ENCODE measurements at regions not wholly inside any gene's neighbourhood (a gene's known extent, or its start where the extent isn't known, plus 50 kb on each side); places are given as distances from the start of the nearest gene placed in this dataset.

GRCh38 chr20:7262803-7263202 is 495.3 kb downstream of the BMP2 start:
- intact Hi-C loops (cut with DNase I; ENCODE audit: low total_unique reads): no loop called here
- Histone ChIP-seq H3K4me1 (no peaks in the 10 kb centered on the region), H3K4me3 (no peak overlapping the region), H3K27ac (no peak overlapping the region), H3K27me3 (no peaks in the 10 kb centered on the region), H3K9me3 (no peaks in the 10 kb centered on the region), H3K36me3 (no peaks in the 10 kb centered on the region)
- no peak for DNase-seq
- TF ChIP-seq POLR2A (IDR thresholded peaks at IDR 0.05): no peak
- no peak for TF ChIP-seq CTCF (IDR thresholded peaks at IDR 0.05)

GRCh38 chr20:7264137-7264536 is 496.7 kb downstream of the BMP2 start:
- Histone ChIP-seq H3K4me3 (no peak overlapping the region), H3K27ac (no peak overlapping the region), H3K9me3 (no peaks in the 10 kb centered on the region), H3K36me3 (no peaks in the 10 kb centered on the region), H3K27me3 (no peaks in the 10 kb centered on the region), H3K4me1 (no peaks in the 10 kb centered on the region)
- TF ChIP-seq POLR2A (IDR thresholded peaks at IDR 0.05) (no peak), CTCF (IDR thresholded peaks at IDR 0.05) (no peak)
- intact Hi-C loops (cut with DNase I; ENCODE audit: low total_unique reads): no loop called here
- DNase-seq: no peak

GRCh38 chr20:7269452-7269851 is 502.0 kb downstream of the BMP2 start:
- Histone ChIP-seq H3K9me3 (no peaks in the 10 kb centered on the region), H3K4me3 (no peak overlapping the region), H3K27me3 (no peaks in the 10 kb centered on the region), H3K36me3 (no peaks in the 10 kb centered on the region), H3K4me1 (no peaks in the 10 kb centered on the region), H3K27ac (no peak overlapping the region)
- intact Hi-C loops (cut with DNase I; ENCODE audit: low total_unique reads): no loop called here
- DNase-seq: no peak
- TF ChIP-seq POLR2A (IDR thresholded peaks at IDR 0.05) (no peak), CTCF (IDR thresholded peaks at IDR 0.05) (no peak)

GRCh38 chr20:7272512-7272911 is 505.0 kb downstream of the BMP2 start:
- intact Hi-C loops (cut with DNase I; ENCODE audit: low total_unique reads): no loop called here
- no peak for DNase-seq
- Histone ChIP-seq H3K36me3 (no peaks in the 10 kb centered on the region), H3K27ac (no peak overlapping the region), H3K9me3 (no peaks in the 10 kb centered on the region), H3K4me3 (no peak overlapping the region), H3K4me1 (no peaks in the 10 kb centered on the region), H3K27me3 (no peaks in the 10 kb centered on the region)
- TF ChIP-seq CTCF (IDR thresholded peaks at IDR 0.05): no peak
- no peak for TF ChIP-seq POLR2A (IDR thresholded peaks at IDR 0.05)

- H3K27me3 ChIP-seq: no peaks in the 10 kb centered on the region
- no peaks in the 10 kb centered on the region for H3K4me1 ChIP-seq
- no peak for DNase-seq
Observed at GRCh38 chr20:7274870-7275269, 507.4 kb downstream of the BMP2 start.

More at GRCh38 chr20:7274870-7275269, 507.4 kb downstream of the BMP2 start:
- H3K36me3 ChIP-seq: no peaks in the 10 kb centered on the region
- no peaks in the 10 kb centered on the region for H3K9me3 ChIP-seq
- TF ChIP-seq POLR2A (IDR thresholded peaks at IDR 0.05): no peak
- TF ChIP-seq CTCF (IDR thresholded peaks at IDR 0.05): no peak
- no peak overlapping the region for H3K4me3 ChIP-seq
- intact Hi-C loops (cut with DNase I; ENCODE audit: low total_unique reads): no loop called here
- H3K27ac ChIP-seq: no peak overlapping the region

All from uterus (tissue), 3 donors.